ENCODE measurements at regions not wholly inside any gene's neighbourhood (a gene's known extent, or its start where the extent isn't known, plus 50 kb on each side); places are given as distances from the start of the nearest gene placed in this dataset.

GRCh38 chr17:51389875-51390274 lies 129.5 kb downstream of the UTP18 start:
- Mint-ChIP-seq H3K27ac (no peak overlapping the region), H3K36me3 (ENCODE audit: low read depth) (no peaks in the 10 kb centered on the region), H3K9me3 (ENCODE audit: low read depth) (no peaks in the 10 kb centered on the region), H3K27me3 (peaks cover 5% of the 10 kb centered on the region), H3K4me1 (no peaks in the 10 kb centered on the region), H3K4me3 (no peak overlapping the region)
- ATAC-seq (no peak), DNase-seq (no peak)
- intact Hi-C loops (cut with DNase I, micrococcal nuclease) = no loop called here
- CTCF ChIA-PET = interaction anchor here (1.0 kb wide), 1 partner anchor 72 kb away, joined by 3 read pairs; no protein-coding TSS in a partner anchor
- POLR2A ChIA-PET = no interaction called here

- POLR2A ChIA-PET = no interaction called here
- peaks cover 5% of the 10 kb centered on the region for H3K27me3 Mint-ChIP-seq
- H3K4me1 Mint-ChIP-seq = no peaks in the 10 kb centered on the region
- ATAC-seq (no peak), DNase-seq (no peak)
- CTCF ChIA-PET = interaction anchor here (1.3 kb wide), 1 partner anchor 20 kb away, joined by 3 read pairs; no protein-coding TSS in a partner anchor
- H3K36me3 Mint-ChIP-seq (ENCODE audit: low read depth) = no peaks in the 10 kb centered on the region
- no peak overlapping the region for H3K4me3 Mint-ChIP-seq
- no peak overlapping the region for H3K27ac Mint-ChIP-seq
- no peaks in the 10 kb centered on the region for H3K9me3 Mint-ChIP-seq (ENCODE audit: low read depth)
- intact Hi-C loops (cut with DNase I, micrococcal nuclease) = no loop called here
Observed at GRCh38 chr17:51391982-51392654, 131.8 kb downstream of the UTP18 start.

- no peak overlapping the region for H3K27ac Mint-ChIP-seq
- CTCF ChIA-PET = no interaction called here
- H3K27me3 Mint-ChIP-seq = peaks cover 3% of the 10 kb centered on the region
- DNase-seq (no peak), ATAC-seq (no peak)
- H3K4me1 Mint-ChIP-seq = no peaks in the 10 kb centered on the region
- no peak overlapping the region for H3K4me3 Mint-ChIP-seq
- no peaks in the 10 kb centered on the region for H3K9me3 Mint-ChIP-seq (ENCODE audit: low read depth)
- intact Hi-C loops (cut with DNase I, micrococcal nuclease) = no loop called here
- POLR2A ChIA-PET = no interaction called here
- H3K36me3 Mint-ChIP-seq (ENCODE audit: low read depth) = no peaks in the 10 kb centered on the region
Observed at GRCh38 chr17:51395621-51396020, 135.3 kb downstream of the UTP18 start.

- CTCF ChIA-PET = interaction anchor here (0.8 kb wide), 1 partner anchor 21 kb away, joined by 3 read pairs; no protein-coding TSS in a partner anchor
- DNase-seq (no peak), ATAC-seq (peak; percentile 36)
- H3K27me3 Mint-ChIP-seq = no peaks in the 10 kb centered on the region
- H3K27ac Mint-ChIP-seq = no peak overlapping the region
- intact Hi-C loops (cut with DNase I, micrococcal nuclease) = no loop called here
- H3K9me3 Mint-ChIP-seq (ENCODE audit: low read depth) = no peaks in the 10 kb centered on the region
- POLR2A ChIA-PET = no interaction called here
- H3K36me3 Mint-ChIP-seq (ENCODE audit: low read depth) = no peaks in the 10 kb centered on the region
- no peak overlapping the region for H3K4me3 Mint-ChIP-seq
- no peaks in the 10 kb centered on the region for H3K4me1 Mint-ChIP-seq
Observed at GRCh38 chr17:51397361-51398127, 137.2 kb downstream of the UTP18 start.

- no peaks in the 10 kb centered on the region for H3K4me1 Mint-ChIP-seq
- no peaks in the 10 kb centered on the region for H3K36me3 Mint-ChIP-seq (ENCODE audit: low read depth)
- intact Hi-C loops (cut with DNase I, micrococcal nuclease) = no loop called here
- H3K27ac Mint-ChIP-seq = no peak overlapping the region
- H3K9me3 Mint-ChIP-seq (ENCODE audit: low read depth) = no peaks in the 10 kb centered on the region
- H3K4me3 Mint-ChIP-seq = no peak overlapping the region
- ATAC-seq (no peak), DNase-seq (no peak)
- no peaks in the 10 kb centered on the region for H3K27me3 Mint-ChIP-seq
- POLR2A ChIA-PET = no interaction called here
- CTCF ChIA-PET = interaction anchor here (0.7 to 0.8 kb wide), 2 partner anchors 12 to 20 kb away, joined by 3 read pairs; no protein-coding TSS in a partner anchor
Observed at GRCh38 chr17:51398128-51398525, 137.8 kb downstream of the UTP18 start.

GRCh38 chr17:51398687-51399086 lies 138.3 kb downstream of the UTP18 start:
- H3K9me3 Mint-ChIP-seq (ENCODE audit: low read depth) = no peaks in the 10 kb centered on the region
- no peaks in the 10 kb centered on the region for H3K27me3 Mint-ChIP-seq
- ChIA-PET POLR2A (no interaction called here), CTCF (interaction anchor here (0.5 to 0.8 kb wide), 3 partner anchors 12 to 128 kb away, joined by 3 read pairs; no protein-coding TSS in a partner anchor)
- no peak overlapping the region for H3K27ac Mint-ChIP-seq
- intact Hi-C loops (cut with DNase I, micrococcal nuclease) = no loop called here
- H3K4me3 Mint-ChIP-seq = no peak overlapping the region
- no peaks in the 10 kb centered on the region for H3K4me1 Mint-ChIP-seq
- DNase-seq (no peak), ATAC-seq (no peak)
- H3K36me3 Mint-ChIP-seq (ENCODE audit: low read depth) = no peaks in the 10 kb centered on the region

GRCh38 chr17:51401279-51401678 lies 140.9 kb downstream of the UTP18 start:
- H3K4me3 Mint-ChIP-seq = no peak overlapping the region
- intact Hi-C loops (cut with DNase I, micrococcal nuclease) = no loop called here

GRCh38 chr17:51402899-51403298 lies 142.6 kb downstream of the UTP18 start:
- ATAC-seq (no peak), DNase-seq (no peak)
- Mint-ChIP-seq H3K27me3 (no peaks in the 10 kb centered on the region), H3K4me1 (no peaks in the 10 kb centered on the region), H3K9me3 (ENCODE audit: low read depth) (no peaks in the 10 kb centered on the region), H3K4me3 (no peak overlapping the region), H3K36me3 (ENCODE audit: low read depth) (no peaks in the 10 kb centered on the region), H3K27ac (no peak overlapping the region)
- intact Hi-C loops (cut with DNase I, micrococcal nuclease) = no loop called here
- ChIA-PET POLR2A (no interaction called here), CTCF (interaction anchor here (0.6 to 1.4 kb wide), 5 partner anchors 15 to 283 kb away, joined by 3 to 4 read pairs (median 3); no protein-coding TSS in a partner anchor)

More at GRCh38 chr17:51401279-51401678, 140.9 kb downstream of the UTP18 start:
- Mint-ChIP-seq H3K27me3 (no peaks in the 10 kb centered on the region), H3K36me3 (ENCODE audit: low read depth) (no peaks in the 10 kb centered on the region), H3K4me1 (no peaks in the 10 kb centered on the region), H3K9me3 (ENCODE audit: low read depth) (no peaks in the 10 kb centered on the region), H3K27ac (no peak overlapping the region)
- ATAC-seq = no peak
- ChIA-PET CTCF (interaction anchor here (1.8 kb wide), 1 partner anchor 16 kb away, joined by 4 read pairs; no protein-coding TSS in a partner anchor), POLR2A (no interaction called here)
- DNase-seq = no peak

GRCh38 chr17:51407576-51407975 lies 147.2 kb downstream of the UTP18 start:
- intact Hi-C loops (cut with DNase I, micrococcal nuclease) = no loop called here
- H3K27ac Mint-ChIP-seq = no peak overlapping the region
- H3K4me3 Mint-ChIP-seq = no peak overlapping the region
- no peaks in the 10 kb centered on the region for H3K9me3 Mint-ChIP-seq (ENCODE audit: low read depth)
- CTCF ChIA-PET = no interaction called here
- POLR2A ChIA-PET = no interaction called here
- H3K36me3 Mint-ChIP-seq (ENCODE audit: low read depth) = no peaks in the 10 kb centered on the region
- no peak for DNase-seq
- no peaks in the 10 kb centered on the region for H3K4me1 Mint-ChIP-seq
- ATAC-seq = no peak
- H3K27me3 Mint-ChIP-seq = no peaks in the 10 kb centered on the region

GRCh38 chr17:51419476-51419875 lies 159.1 kb downstream of the UTP18 start:
- POLR2A ChIA-PET = no interaction called here
- Mint-ChIP-seq H3K4me3 (no peak overlapping the region), H3K36me3 (ENCODE audit: low read depth) (no peaks in the 10 kb centered on the region), H3K27ac (no peak overlapping the region), H3K27me3 (no peaks in the 10 kb centered on the region), H3K4me1 (peaks cover 21% of the 10 kb centered on the region), H3K9me3 (ENCODE audit: low read depth) (peaks cover 3% of the 10 kb centered on the region)
- no peak for ATAC-seq
- no peak for DNase-seq
- intact Hi-C loops (cut with DNase I, micrococcal nuclease) = no loop called here
- CTCF ChIA-PET = interaction anchor here (0.6 to 1.2 kb wide), 3 partner anchors 11 to 76 kb away, joined by 3 read pairs; no protein-coding TSS in a partner anchor

GRCh38 chr17:51421525-51421924 lies 161.2 kb downstream of the UTP18 start:
- ChIA-PET CTCF (no interaction called here), POLR2A (no interaction called here)
- no peak for ATAC-seq
- H3K4me1 Mint-ChIP-seq = peaks cover 21% of the 10 kb centered on the region
- H3K27ac Mint-ChIP-seq = no peak overlapping the region
- no peak for DNase-seq
- H3K36me3 Mint-ChIP-seq (ENCODE audit: low read depth) = no peaks in the 10 kb centered on the region
- peaks cover 3% of the 10 kb centered on the region for H3K9me3 Mint-ChIP-seq (ENCODE audit: low read depth)
- no peak overlapping the region for H3K4me3 Mint-ChIP-seq
- H3K27me3 Mint-ChIP-seq = no peaks in the 10 kb centered on the region
- intact Hi-C loops (cut with DNase I, micrococcal nuclease) = no loop called here

- CTCF ChIA-PET = interaction anchor here (0.5 to 1.0 kb wide), 2 partner anchors 14 to 20 kb away, joined by 3 read pairs; no protein-coding TSS in a partner anchor
- peaks cover 29% of the 10 kb centered on the region for H3K4me1 Mint-ChIP-seq
- H3K4me3 Mint-ChIP-seq = no peak overlapping the region
- ATAC-seq (no peak), DNase-seq (no peak)
- H3K36me3 Mint-ChIP-seq (ENCODE audit: low read depth) = no peaks in the 10 kb centered on the region
- H3K9me3 Mint-ChIP-seq (ENCODE audit: low read depth) = peaks cover 3% of the 10 kb centered on the region
- POLR2A ChIA-PET = interaction anchor here (0.6 kb wide), 1 partner anchor 279 kb away, joined by 4 read pairs; no protein-coding TSS in a partner anchor
- H3K27me3 Mint-ChIP-seq = no peaks in the 10 kb centered on the region
- H3K27ac Mint-ChIP-seq = no peak overlapping the region
- intact Hi-C loops (cut with DNase I, micrococcal nuclease) = no loop called here
Observed at GRCh38 chr17:51422634-51423033, 162.3 kb downstream of the UTP18 start.

All from activated CD4-positive, alpha-beta T cell treated with anti-CD3 and anti-CD28 coated beads for 36 hours (primary cell).